Naive thymus-derived CD4-positive, alpha-beta T cell (primary cell): ENCODE measurements at regions not wholly inside any gene's neighbourhood (a gene's known extent, or its start where the extent isn't known, plus 50 kb on each side); places are given as distances from the start of the nearest gene placed in this dataset.

ENCODE experiments used
- ATAC-seq: fragments of 150-1000 bp; cut with Tn5 transposase; 2 replicates; pipeline ENCODE4 v1.10.0; 2021; ENCODE audit warnings: mild to moderate bottlenecking, moderate library complexity
- CTCF ChIA-PET: fragments of 350-600 bp; sonication (Branson Sonifier 250); formaldehyde crosslinking; loops from one replicate; lab custom pipeline; 2021; ENCODE audit warnings: antibody characterized with exemption; lab: Charles Lee
- POLR2A ChIA-PET: fragments of 350-600 bp; sonication (Branson Sonifier 250); formaldehyde crosslinking; loops from one replicate; lab custom pipeline; 2021; ENCODE audit warnings: antibody characterized with exemption, inconsistent platforms; lab: Charles Lee
- DNase-seq, 9 donors: peaks; one replicate each; pipeline versions ENCODE4 v3.0.0 to v3.0.0-alpha.2; 2020 to 2022; ENCODE audit warnings: mixed read lengths in 1 of 9
- H3K27ac ChIP-seq: one replicate; pipeline ENCODE4 v1.7.0; 2013; ENCODE audit warnings: mild to moderate bottlenecking, low read depth, low read length, moderate library complexity
- H3K27me3 ChIP-seq, 2 donors: one replicate each; pipeline ENCODE4 v1.7.0; 2013; ENCODE audit warnings: low read length in 2 of 2, mild to moderate bottlenecking in 2 of 2, moderate library complexity in 2 of 2; ENCODE audit not compliant: control insufficient read depth in 2 of 2, insufficient read depth in 2 of 2
- H3K36me3 ChIP-seq, 3 experiments: 1 replicate in 2 of 3; 2 replicates in 1 of 3; pipeline ENCODE4 v1.7.0; 2013; ENCODE audit warnings: low read length in 3 of 3, mild to moderate bottlenecking in 3 of 3, moderate library complexity in 1 of 3; ENCODE audit not compliant: insufficient read depth in 3 of 3, control insufficient read depth in 2 of 3
- H3K4me1 ChIP-seq, 2 donors: one replicate each; pipeline ENCODE4 v1.7.0; 2013; ENCODE audit warnings: low read length in 2 of 2, mild to moderate bottlenecking in 2 of 2, moderate library complexity in 1 of 2; ENCODE audit not compliant: control insufficient read depth in 2 of 2, insufficient read depth in 2 of 2
- H3K4me3 ChIP-seq: 2 replicates; pipeline ENCODE4 v1.7.0; 2013; ENCODE audit warnings: mild to moderate bottlenecking, low read length
- H3K9me3 ChIP-seq, 3 experiments: 1 replicate in 2 of 3; 2 replicates in 1 of 3; pipeline ENCODE4 v1.7.0; 2013; ENCODE audit warnings: low read length in 3 of 3; ENCODE audit not compliant: control insufficient read depth in 2 of 3
- H3K27ac Mint-ChIP-seq, 9 donors: one replicate each; pipeline ENCODE4 v1.8.0; 2020 to 2022; ENCODE audit warnings: mixed read lengths in 9 of 9, mild to moderate bottlenecking in 8 of 9, moderate library complexity in 5 of 9, inconsistent platforms in 2 of 9
- H3K27me3 Mint-ChIP-seq, 5 donors: one replicate each; pipeline ENCODE4 v1.8.0; 2021 to 2022; ENCODE audit warnings: mixed read lengths in 5 of 5, mild to moderate bottlenecking in 1 of 5
- H3K36me3 Mint-ChIP-seq, 5 donors: one replicate each; pipeline ENCODE4 v1.8.0; 2020 to 2022; ENCODE audit warnings: mixed read lengths in 5 of 5, mild to moderate bottlenecking in 3 of 5, inconsistent platforms in 1 of 5
- H3K4me1 Mint-ChIP-seq, 7 donors: one replicate each; pipeline ENCODE4 v1.8.0; 2020 to 2022; ENCODE audit warnings: mixed read lengths in 7 of 7, mild to moderate bottlenecking in 3 of 7, inconsistent platforms in 1 of 7
- H3K4me3 Mint-ChIP-seq, 10 donors: one replicate each; pipeline ENCODE4 v1.8.0; 2020 to 2022; ENCODE audit warnings: mild to moderate bottlenecking in 10 of 10, mixed read lengths in 10 of 10, moderate library complexity in 6 of 10, inconsistent platforms in 2 of 10
- H3K9me3 Mint-ChIP-seq, 11 donors: one replicate each; pipeline ENCODE4 v1.8.0; 2020 to 2022; ENCODE audit warnings: mixed read lengths in 11 of 11, mild to moderate bottlenecking in 4 of 11, inconsistent platforms in 1 of 11, moderate library complexity in 1 of 11
- intact Hi-C, 2 donors: fragments of 100-400 bp; cut with micrococcal nuclease; formaldehyde crosslinking; loops; one replicate each; pipeline ENCODE4 v1.15.1; 2023

GRCh38 chr3:94179059-94179458, 116.2 kb downstream of the NSUN3 start:
- no peak overlapping the region for H3K27ac Mint-ChIP-seq
- ATAC-seq, result no peak
- POLR2A ChIA-PET, result no interaction called here

GRCh38 chr3:94183551-94183950, 120.7 kb downstream of the NSUN3 start:
- no peak overlapping the region for H3K4me3 ChIP-seq
- no peaks in the 10 kb centered on the region for H3K36me3 ChIP-seq
- Mint-ChIP-seq H3K4me3 (no peak overlapping the region), H3K27me3 (peaks cover 0 to 17% (median 6%) of the 10 kb centered on the region in 5 donors), H3K4me1 (no peaks in the 10 kb centered on the region), H3K9me3 (no peaks in the 10 kb centered on the region), H3K36me3 (no peaks in the 10 kb centered on the region), H3K27ac (no peak overlapping the region)
- DNase-seq (no peak), ATAC-seq (no peak)
- intact Hi-C loops, result no loop called here
- H3K9me3 ChIP-seq, result no peaks in the 10 kb centered on the region
- POLR2A ChIA-PET, result no interaction called here
- no peak overlapping the region for H3K27ac ChIP-seq
- H3K27me3 ChIP-seq, result no peaks in the 10 kb centered on the region
- CTCF ChIA-PET, result no interaction called here
- H3K4me1 ChIP-seq, result no peaks in the 10 kb centered on the region

More at GRCh38 chr3:94179059-94179458, 116.2 kb downstream of the NSUN3 start:
- H3K9me3 Mint-ChIP-seq, result no peaks in the 10 kb centered on the region
- no peaks in the 10 kb centered on the region for H3K36me3 Mint-ChIP-seq
- no peak overlapping the region for H3K4me3 ChIP-seq
- DNase-seq, result no peak
- no peaks in the 10 kb centered on the region for H3K9me3 ChIP-seq
- CTCF ChIA-PET, result no interaction called here
- intact Hi-C loops, result no loop called here
- no peak overlapping the region for H3K27ac ChIP-seq
- H3K4me1 Mint-ChIP-seq, result peaks cover 0 to 3% (median 0%) of the 10 kb centered on the region in 7 donors
- no peak overlapping the region for H3K4me3 Mint-ChIP-seq
- H3K27me3 Mint-ChIP-seq, result peaks cover under 1 to 16% (median 10%) of the 10 kb centered on the region in 5 donors
- H3K4me1 ChIP-seq, result no peaks in the 10 kb centered on the region
- H3K36me3 ChIP-seq, result no peaks in the 10 kb centered on the region
- no peaks in the 10 kb centered on the region for H3K27me3 ChIP-seq

DNA sequence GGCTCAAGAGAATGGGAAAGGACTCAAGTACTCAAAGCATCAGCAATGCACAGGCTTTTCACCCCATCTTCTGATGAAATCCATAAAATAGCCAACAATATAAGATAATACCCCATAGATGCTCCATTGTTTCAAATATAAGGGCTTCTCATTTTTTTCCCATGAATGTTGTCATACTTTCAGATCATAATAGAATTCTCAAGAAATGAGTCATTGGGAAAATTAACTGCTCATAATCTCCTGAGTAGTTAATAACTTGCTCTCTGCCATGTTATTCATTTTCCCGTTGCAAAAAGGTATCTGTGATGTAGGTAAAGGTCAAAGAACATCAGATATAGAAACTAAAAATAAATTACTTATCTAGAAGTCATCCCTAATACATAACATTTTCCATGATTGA, 121.9 kb downstream of the NSUN3 start:
- H3K4me3 Mint-ChIP-seq, result no peak overlapping the region
- H3K4me1 Mint-ChIP-seq, result no peaks in the 10 kb centered on the region
- peaks cover 0 to 17% (median 6%) of the 10 kb centered on the region in 5 donors for H3K27me3 Mint-ChIP-seq
- DNase-seq (no peak), ATAC-seq (no peak)
- H3K4me3 ChIP-seq, result no peak overlapping the region
- H3K9me3 Mint-ChIP-seq, result no peaks in the 10 kb centered on the region
- H3K36me3 Mint-ChIP-seq, result no peaks in the 10 kb centered on the region
- intact Hi-C loops, result no loop called here
- H3K4me1 ChIP-seq, result no peaks in the 10 kb centered on the region
- ChIA-PET POLR2A (no interaction called here), CTCF (no interaction called here)
- no peaks in the 10 kb centered on the region for H3K9me3 ChIP-seq
- no peaks in the 10 kb centered on the region for H3K36me3 ChIP-seq
- H3K27ac ChIP-seq, result no peak overlapping the region
- no peak overlapping the region for H3K27ac Mint-ChIP-seq
- no peaks in the 10 kb centered on the region for H3K27me3 ChIP-seq

- ChIA-PET POLR2A (no interaction called here), CTCF (no interaction called here)
- H3K27me3 ChIP-seq, result no peaks in the 10 kb centered on the region
- no peaks in the 10 kb centered on the region for H3K36me3 ChIP-seq
- no peak overlapping the region for H3K27ac ChIP-seq
- peaks cover 0 to 17% (median 6%) of the 10 kb centered on the region in 5 donors for H3K27me3 Mint-ChIP-seq
- H3K9me3 ChIP-seq, result no peaks in the 10 kb centered on the region
- H3K27ac Mint-ChIP-seq, result no peak overlapping the region
- ATAC-seq (no peak), DNase-seq (no peak)
- no peak overlapping the region for H3K4me3 Mint-ChIP-seq
- no peaks in the 10 kb centered on the region for H3K9me3 Mint-ChIP-seq
- H3K36me3 Mint-ChIP-seq, result no peaks in the 10 kb centered on the region
- intact Hi-C loops, result no loop called here
- H3K4me1 ChIP-seq, result no peaks in the 10 kb centered on the region
- H3K4me3 ChIP-seq, result no peak overlapping the region
- no peaks in the 10 kb centered on the region for H3K4me1 Mint-ChIP-seq
Observed at GRCh38 chr3:94185753-94186152, 122.9 kb downstream of the NSUN3 start.

DNA sequence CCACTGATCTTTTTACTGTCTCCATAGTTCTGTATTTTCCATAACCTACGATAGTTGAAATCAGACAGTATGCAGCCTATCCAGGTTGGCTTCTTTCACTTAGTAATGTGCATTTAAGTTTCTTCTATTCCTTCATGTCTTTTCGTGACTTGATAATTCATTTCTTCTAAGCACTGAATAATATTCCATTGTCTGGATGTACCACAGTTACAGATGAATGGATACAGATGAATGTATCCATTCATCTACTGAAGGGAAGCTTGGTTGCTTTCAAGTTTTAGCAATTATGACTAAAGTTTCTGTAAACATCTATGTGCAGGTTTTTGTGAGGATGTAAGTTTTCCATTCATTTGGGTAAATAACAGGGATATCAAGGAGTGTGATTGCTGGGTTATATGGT, 124.8 kb downstream of the NSUN3 start:
- ChIA-PET CTCF (no interaction called here), POLR2A (no interaction called here)
- H3K27me3 ChIP-seq, result no peaks in the 10 kb centered on the region
- no peaks in the 10 kb centered on the region for H3K9me3 ChIP-seq
- Mint-ChIP-seq H3K4me1 (no peaks in the 10 kb centered on the region), H3K36me3 (no peaks in the 10 kb centered on the region), H3K4me3 (no peak overlapping the region), H3K27ac (no peak overlapping the region), H3K9me3 (no peaks in the 10 kb centered on the region), H3K27me3 (peaks cover 0 to 11% (median 6%) of the 10 kb centered on the region in 5 donors)
- no peak for DNase-seq
- no peak for ATAC-seq
- intact Hi-C loops, result no loop called here
- H3K4me1 ChIP-seq, result no peaks in the 10 kb centered on the region
- no peak overlapping the region for H3K27ac ChIP-seq
- no peaks in the 10 kb centered on the region for H3K36me3 ChIP-seq
- H3K4me3 ChIP-seq, result no peak overlapping the region

- H3K36me3 Mint-ChIP-seq, result no peaks in the 10 kb centered on the region
- ATAC-seq, result no peak
Observed at GRCh38 chr3:94195381-94195780, 132.5 kb downstream of the NSUN3 start.

DNA sequence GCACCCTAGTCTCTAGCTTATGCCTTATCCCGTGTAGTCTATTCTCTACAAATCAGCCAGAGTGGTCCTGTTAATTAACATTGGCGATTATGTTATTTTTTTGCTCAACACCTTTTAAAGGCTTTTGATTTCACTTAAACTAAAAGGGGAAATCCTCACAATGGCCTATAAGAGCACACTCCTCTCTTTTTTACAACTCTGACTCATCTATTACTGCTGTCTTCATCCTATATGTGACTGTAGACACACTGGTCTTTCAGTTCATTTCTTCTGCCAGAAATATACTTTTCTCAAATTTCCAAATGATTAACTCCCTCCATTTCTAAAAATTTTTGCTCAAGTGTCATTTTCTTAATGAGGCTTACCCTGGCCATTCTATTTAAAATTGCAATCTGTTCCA, 143.4 kb downstream of the NSUN3 start:
- H3K27ac ChIP-seq, result no peak overlapping the region
- no peak overlapping the region for H3K27ac Mint-ChIP-seq
- peaks cover 0 to 4% of the 10 kb centered on the region in 2 donors for H3K27me3 ChIP-seq
- H3K9me3 Mint-ChIP-seq, result peaks cover 0 to 4% (median 0%) of the 10 kb centered on the region in 11 donors
- no peaks in the 10 kb centered on the region for H3K4me1 Mint-ChIP-seq
- DNase-seq (no peak), ATAC-seq (no peak)
- no peaks in the 10 kb centered on the region for H3K4me1 ChIP-seq
- H3K27me3 Mint-ChIP-seq, result peaks cover 2 to 17% (median 6%) of the 10 kb centered on the region in 5 donors
- POLR2A ChIA-PET, result no interaction called here
- CTCF ChIA-PET, result no interaction called here
- H3K9me3 ChIP-seq, result no peaks in the 10 kb centered on the region
- no peaks in the 10 kb centered on the region for H3K36me3 Mint-ChIP-seq
- no peak overlapping the region for H3K4me3 Mint-ChIP-seq
- H3K36me3 ChIP-seq, result no peaks in the 10 kb centered on the region
- intact Hi-C loops, result no loop called here
- no peak overlapping the region for H3K4me3 ChIP-seq

More at GRCh38 chr3:94195381-94195780, 132.5 kb downstream of the NSUN3 start:
- H3K9me3 ChIP-seq, result no peaks in the 10 kb centered on the region
- intact Hi-C loops, result no loop called here
- ChIA-PET CTCF (no interaction called here), POLR2A (no interaction called here)
- no peaks in the 10 kb centered on the region for H3K36me3 ChIP-seq
- no peaks in the 10 kb centered on the region for H3K4me1 Mint-ChIP-seq
- peaks cover 0 to 10% (median 0%) of the 10 kb centered on the region in 5 donors for H3K27me3 Mint-ChIP-seq
- H3K27ac Mint-ChIP-seq, result no peak overlapping the region
- no peak overlapping the region for H3K4me3 ChIP-seq
- no peak for DNase-seq
- no peak overlapping the region for H3K4me3 Mint-ChIP-seq
- H3K27ac ChIP-seq, result no peak overlapping the region
- H3K9me3 Mint-ChIP-seq, result peaks cover 0 to 25% (median 6%) of the 10 kb centered on the region in 11 donors
- no peaks in the 10 kb centered on the region for H3K4me1 ChIP-seq
- no peaks in the 10 kb centered on the region for H3K27me3 ChIP-seq
